Dermis microvascular lymphatic vessel endothelial cell (primary cell): ENCODE measurements at regions not wholly inside any gene's neighbourhood (a gene's known extent, or its start where the extent isn't known, plus 50 kb on each side); places are given as distances from the start of the nearest gene placed in this dataset.

ENCODE experiments used
- DNase-seq, 2 donors: peaks; one replicate each; pipeline versions ENCODE4 v3.0.0 to v3.0.0-alpha.2; 2010; ENCODE audit warnings: low read depth in 2 of 2

DNA sequence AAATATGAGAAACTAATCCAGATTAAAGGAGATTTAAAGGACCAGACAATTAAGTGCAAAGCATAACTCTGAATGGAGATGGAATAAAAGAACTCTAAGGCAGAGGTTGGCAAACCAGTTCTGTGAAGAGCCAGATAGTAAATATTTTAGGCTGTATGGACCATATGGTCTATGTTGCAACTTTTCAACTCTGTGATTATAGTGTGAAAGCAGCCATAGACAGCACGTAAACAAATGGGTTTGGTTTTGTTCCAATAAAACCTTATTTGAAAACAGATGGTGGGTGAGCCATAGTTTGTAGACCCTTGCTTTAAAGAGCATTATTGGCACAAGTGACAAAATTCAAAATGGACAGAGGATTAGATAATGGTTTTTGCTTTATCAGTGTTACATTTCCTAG lies 884.1 kb downstream of the CCSER2 start:
- DNase-seq = no peak

DNA sequence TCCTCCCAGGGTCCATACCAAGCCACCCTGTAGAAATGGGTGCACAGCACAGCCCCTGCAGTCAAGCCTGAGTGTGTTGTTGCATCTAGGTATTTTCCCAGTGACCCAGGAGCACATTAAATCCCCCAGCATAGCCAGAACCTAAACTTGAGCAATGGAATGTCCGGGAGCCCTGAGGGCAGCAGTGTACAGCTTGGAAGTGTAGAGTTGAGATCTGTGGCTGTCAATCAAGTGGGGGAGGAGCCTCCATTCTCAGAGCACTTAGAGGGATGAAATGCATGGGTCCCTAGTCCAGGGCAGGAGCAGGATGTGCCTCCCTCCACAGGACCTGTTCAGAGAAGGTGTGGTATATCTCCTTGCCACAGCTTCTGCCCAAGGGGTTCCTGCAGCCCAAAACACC lies 885.1 kb downstream of the CCSER2 start:
- DNase-seq = no peak

DNA sequence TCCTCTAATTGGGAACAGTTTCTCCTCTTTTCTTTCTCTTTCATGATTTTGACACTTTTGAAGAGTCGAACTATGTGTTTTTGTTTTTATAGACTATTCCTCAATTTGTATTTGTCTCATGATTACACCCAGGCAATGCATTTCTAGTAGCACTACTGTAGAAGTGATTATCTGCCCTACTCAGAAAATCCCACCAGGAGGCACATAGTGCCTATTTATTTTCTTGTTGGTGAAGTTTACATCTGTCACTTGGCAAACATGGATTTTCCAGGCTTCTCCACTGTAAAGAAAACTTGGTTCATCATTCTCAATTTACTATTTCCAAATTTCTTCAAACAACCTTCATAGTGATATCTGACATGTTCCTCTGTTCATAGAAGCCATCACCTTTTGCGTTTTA lies 893.9 kb downstream of the CCSER2 start:
- no peak for DNase-seq

DNA sequence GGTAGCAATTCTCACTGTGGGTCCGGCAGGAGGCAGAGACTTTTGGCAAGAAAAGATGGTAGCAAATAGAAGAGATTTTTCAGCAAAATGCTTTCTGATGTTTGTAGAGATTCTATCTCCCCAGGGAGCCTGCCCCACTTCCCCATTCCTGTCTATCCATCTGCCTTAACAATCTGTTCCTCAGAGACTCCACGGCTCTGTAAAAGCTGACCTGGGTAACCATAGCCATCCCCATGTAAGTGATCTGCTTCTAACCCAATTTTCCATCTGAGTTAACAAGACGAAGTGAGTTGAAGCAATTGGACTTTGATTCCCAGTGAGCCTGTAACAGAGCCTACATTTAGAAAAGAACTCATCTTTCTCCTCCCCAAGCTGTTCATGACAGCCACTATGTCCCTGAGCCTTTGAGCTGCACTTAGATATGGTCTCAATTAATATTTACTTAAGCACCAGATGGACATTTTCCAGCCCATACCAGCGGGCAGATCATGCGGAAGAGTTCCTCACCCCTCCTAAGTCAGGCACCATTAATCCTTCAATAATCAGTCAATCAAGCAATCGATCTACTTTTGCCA lies 896.1 kb downstream of the CCSER2 start:
- no peak for DNase-seq

DNA sequence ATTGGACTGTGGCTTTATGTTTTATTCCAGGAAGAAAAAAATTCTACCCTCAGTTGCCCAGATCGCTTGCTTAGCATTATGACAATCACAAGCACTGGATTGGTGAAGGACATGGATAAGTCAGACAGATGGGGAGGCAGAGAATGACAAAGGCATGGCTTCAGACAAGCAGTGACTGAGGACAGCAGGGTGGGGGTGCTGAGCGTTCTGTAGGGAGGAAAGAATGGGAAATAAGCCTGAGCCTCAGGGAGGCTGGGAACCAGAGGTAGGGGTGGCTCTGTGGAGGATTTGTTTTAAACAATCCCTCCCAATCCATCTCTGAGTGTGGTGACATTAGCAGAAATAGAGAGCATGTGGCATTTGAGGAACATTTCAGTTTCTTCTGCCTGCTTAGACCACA lies 896.9 kb downstream of the CCSER2 start:
- no peak for DNase-seq

DNA sequence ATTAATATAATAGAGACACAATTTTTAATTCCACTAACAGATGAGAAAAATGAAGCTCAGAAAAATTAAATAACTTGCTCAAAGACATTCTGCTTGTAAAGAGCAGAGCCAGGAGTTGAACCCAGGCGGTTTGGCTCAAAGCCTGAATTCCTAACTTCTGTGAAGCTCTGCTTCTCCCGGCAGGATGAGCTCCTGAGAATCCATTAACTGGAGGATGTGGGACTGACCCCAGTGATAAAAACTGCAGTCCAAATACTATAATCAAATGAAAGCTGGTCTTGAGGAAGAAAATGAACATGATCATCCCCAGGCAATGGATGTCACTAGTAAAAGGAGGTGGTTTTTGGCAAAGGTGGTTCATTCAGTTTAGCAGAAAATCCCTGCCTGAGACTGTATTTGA lies 898.2 kb downstream of the CCSER2 start:
- DNase-seq = no peak

DNA sequence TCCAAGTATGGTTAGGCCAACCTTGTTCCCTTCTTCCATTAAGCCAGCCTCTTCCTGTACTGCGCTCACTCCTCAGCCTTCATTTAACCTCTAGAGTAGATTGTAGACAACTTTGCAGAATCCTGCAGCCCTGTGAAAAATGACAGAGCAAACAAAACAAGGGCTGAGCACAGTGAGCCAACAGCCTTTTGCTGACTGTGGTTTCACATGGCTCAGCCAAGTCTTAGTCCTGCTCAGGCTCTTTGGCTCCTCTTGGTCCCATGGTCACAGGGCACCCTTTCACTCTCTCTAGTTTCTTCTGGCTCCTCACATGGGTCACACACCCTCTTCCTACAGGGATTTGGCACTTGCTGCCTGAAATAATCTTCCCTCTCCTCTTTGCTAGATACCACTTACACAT lies 900.3 kb downstream of the CCSER2 start:
- no peak for DNase-seq

DNA sequence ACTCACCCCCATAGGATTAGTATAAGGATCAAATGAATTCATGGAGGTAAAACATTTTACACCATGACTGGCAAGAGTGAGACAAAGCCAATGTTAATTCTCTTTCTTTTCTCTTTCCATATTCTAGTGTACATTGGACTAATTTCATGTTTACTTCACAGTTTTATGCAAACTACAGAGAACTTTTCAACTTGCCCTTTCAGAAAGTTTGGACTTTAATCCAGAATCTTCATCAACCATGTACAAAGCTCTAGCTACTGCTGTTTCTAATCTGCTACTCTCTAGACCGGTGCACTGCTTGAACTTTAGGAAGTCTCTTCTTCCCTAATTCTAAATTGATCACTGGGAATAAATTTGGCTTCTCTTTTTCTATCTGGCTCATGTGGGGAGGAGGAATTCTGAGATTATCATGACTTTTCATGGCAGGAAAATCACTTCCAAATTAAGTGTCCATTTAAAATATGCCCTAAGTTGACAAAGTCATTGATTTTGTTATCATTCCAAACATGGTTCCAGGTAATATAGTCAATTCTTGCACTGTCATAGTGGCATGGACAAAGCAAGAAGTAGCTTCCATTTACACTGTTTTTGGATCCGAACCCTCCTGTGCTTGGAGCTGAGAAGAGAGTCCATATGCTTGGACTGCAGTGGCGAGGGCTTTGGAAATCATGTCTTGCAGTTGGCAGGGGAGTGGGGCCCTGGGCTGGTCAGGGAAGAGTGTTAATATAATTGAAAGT lies 903.3 kb downstream of the CCSER2 start:
- no peak for DNase-seq

DNA sequence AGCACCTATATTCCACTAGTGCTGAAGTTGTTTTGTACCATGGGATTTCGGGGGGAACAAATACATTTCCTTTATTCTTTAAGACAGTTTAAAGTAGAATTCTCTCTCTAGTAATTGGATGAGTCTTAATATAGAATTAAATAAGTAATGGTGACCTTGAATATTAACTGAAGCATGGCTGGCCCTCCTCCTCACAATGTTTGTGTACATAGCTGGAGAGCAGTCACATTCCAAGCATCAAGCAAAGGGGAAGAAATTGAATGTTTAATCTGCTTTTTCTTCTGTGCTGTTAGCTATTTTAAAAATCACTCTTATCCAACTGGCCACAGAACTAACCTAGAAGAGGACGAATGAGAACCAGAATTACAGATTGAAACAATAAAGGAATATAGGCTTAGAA lies 906.9 kb downstream of the CCSER2 start:
- no peak for DNase-seq

DNA sequence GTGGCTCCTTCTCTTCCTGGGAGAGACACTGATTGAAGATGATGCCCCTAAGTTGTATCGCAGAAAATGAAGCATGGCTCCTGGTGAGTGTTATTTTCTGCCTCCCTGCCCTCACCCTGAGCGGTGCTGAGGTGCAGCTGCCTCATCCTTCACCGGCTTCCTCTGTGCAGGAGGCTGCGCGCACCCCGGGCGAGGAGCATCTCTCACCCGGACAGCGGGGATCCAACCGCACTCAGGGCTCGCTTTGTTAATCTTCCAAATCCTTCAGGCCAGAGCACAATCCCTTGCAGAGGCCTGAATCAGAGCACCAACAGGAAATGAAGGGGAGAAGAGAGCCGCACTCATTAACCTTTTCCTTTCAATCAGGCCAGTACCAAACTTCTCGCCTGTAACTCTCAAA lies 910.3 kb downstream of the CCSER2 start:
- DNase-seq = no peak

DNA sequence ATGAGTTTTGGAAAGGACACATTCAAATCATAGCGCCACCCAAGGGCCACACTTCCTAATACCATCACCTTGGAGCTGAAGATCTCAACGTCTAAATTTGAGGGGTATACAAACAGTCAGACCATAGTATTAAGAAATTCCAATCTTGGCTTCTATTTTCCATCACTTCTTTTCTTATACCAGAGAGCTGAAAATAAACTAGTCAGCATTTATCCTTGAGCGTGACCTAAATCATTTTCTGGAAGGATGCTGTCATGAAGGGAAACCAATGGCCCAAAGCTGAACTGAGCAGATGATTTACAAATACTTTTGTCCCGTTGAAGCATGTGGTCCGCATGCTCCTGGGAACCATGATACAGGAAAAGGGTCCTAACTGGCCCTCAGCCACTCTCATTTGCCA lies 921.9 kb downstream of the CCSER2 start:
- no peak for DNase-seq

DNA sequence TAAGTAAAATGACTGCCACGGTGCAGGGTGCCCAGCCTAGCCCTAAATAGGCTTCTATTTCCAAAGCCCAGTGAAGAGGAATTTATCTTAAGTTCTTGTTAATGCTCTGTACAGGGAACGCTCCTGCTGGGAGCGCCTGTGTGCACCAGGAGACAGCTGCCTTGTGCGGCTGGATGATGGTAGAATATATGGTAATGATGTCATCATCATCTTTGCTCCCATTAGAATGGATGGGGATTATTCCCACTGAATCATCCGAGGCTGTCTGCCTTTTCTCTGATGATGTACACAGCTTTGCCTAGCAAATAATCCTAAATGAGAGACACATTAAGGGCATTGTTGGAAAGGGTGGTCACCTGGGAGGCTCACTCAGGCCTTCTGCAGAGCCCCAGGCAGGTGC lies 928.1 kb downstream of the CCSER2 start:
- DNase-seq = no peak

DNA sequence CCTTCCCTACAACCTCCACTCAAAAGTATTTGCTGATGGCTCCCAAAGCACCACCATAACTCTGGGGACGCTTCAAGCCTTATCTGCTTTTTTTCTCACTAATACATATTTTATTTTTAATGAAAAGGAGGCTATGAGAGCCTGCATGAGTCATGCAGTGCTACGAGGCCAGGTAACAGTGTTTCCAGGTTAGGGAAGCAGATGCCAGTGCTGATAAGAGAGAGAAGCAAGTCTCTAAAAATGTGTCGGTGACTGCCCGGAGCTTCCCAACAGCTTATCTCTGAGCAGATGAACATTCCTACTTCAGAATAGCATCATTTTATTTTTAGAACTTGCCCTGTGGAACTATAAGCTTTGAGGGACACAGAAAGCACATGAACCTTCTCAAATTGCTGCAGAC lies 931.5 kb downstream of the CCSER2 start:
- no peak for DNase-seq

DNA sequence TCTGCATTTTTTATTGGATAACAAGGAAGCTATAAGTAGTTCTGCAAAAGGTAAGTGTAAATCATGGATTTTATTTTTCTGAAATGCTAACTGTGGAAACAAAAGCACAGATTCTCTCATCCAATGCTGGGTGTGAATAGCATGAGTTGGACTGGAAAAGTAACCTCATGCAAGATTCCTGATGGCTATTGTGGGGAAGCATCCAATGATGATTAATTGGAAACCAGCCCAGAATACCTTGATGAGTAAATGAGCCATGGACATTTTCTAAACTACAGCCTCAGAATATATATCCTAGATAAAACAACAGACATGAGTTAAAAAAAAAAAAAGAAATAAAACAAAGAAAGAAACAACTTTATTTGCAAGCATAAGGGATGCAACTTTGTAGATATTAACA lies 934.6 kb downstream of the CCSER2 start:
- DNase-seq = no peak

DNA sequence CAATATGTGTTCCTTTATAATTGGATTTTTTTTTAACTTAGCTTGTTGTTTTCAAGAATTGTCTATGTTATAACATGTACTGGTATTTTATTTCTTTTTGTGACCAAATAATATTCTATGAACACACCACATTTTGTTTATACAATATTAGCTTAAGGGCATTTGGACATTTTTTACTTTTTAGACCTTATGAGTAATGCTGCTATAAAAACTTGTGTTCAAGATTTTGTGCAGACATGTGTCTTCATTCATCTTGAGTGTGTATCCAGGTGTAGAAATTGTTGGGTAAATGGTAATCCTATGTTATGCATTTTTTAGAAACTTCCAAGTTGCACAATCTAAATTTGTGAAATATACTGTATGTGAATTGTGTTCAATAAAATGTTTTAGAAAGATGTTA lies 936.7 kb downstream of the CCSER2 start:
- DNase-seq = no peak

DNA sequence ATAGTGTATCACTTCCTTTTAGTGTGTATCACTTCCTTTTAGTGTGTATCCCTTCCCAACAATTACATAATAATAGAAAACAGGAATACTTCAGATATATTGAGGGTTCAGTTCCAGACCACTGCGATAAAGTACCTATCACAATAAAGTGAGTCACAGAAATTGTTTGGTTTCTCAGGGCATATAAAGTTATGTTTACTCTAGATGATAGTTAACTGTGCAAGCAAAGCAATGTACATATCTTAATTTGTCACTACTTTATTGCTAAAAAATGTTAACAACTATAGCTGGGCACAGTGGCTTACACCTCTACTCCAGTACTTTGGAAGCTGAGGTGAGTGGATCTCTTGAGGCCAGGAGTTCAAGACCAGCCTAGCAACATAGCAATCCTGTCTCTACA lies 938.4 kb downstream of the CCSER2 start:
- DNase-seq = no peak

DNA sequence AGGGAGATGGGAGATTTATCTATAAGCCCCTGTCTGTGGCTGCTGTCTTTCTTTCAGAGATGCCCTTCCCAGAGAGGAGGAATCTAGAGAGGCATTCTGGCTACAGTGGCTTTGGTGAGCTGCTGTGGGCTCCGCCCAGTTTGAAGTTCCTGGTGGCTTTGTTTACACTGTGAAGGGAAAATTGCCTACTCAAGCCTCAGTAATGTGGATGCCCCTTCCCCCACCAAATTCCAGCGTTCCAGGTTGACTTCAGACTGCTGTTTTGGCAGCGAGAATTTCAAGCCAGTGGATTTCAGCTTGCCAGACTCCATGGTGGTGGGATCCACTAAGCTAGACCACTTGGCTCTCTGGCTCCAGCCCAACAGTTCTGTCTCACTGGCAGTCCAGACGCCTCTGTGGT lies 951.6 kb downstream of the CCSER2 start:
- no peak for DNase-seq

DNA sequence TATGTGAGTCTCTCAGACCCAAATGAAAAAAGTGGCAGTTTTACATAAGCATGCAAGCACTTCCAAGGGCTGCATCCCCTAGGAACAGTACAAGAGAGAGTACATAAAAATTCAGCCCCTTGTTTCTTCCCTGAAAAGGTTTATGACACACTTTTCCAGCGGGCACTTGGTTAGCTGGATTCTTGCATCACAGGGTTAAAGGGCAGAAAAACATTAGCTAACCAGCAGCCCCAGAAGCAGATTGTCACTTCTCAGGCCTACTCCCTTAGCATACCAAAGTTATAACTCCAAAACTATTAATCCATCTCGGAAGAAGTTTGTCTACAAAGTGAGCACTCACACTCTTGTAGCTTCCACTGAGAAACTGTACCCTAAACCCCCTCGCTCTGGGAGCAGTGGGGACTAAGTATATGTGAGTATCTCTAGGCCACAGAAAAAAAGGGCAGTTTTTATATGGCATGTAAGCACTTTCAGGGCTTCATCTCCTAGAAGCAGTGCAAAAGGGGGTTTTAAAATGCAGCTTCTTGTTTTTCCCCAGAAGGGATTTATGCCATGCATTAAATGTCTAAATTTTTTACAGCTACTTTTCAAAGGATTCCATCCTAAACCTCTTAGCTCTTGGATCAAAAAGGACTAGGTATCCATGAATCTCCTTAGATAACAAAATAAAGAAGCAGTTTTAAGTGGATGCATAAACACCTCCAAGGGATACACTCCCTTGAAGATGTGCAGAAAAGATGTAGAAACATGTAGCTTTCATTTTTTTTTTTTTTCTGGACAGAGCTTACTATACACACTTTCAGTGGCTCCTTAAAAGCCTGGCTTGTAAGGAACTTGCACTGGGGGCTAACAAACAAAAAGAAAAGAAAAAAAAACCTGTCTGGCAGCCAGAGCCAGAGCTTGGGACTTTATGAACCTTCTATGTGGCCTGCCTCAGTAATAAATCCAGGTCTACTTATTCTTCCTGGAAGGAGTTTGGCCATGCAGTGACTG lies 956.7 kb downstream of the CCSER2 start:
- no peak for DNase-seq

DNA sequence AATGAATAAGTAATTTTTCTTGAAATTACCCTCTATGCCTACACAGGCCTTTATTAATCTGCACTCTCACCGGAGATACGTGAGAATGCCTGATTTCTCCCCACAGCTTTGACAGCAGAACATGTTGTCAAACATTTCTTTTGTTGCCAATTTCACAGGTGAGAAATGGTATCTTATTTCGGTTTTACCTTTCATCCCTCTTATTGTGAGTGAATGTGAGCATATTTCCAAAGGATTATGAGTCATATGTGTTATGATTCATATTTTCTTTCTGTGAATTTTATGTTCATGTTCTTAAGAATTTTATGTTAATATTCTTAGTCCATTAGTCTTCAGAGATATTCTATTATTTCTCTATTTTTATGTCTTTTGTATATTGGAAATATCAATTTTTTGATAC lies 965.1 kb downstream of the CCSER2 start:
- DNase-seq = no peak

DNA sequence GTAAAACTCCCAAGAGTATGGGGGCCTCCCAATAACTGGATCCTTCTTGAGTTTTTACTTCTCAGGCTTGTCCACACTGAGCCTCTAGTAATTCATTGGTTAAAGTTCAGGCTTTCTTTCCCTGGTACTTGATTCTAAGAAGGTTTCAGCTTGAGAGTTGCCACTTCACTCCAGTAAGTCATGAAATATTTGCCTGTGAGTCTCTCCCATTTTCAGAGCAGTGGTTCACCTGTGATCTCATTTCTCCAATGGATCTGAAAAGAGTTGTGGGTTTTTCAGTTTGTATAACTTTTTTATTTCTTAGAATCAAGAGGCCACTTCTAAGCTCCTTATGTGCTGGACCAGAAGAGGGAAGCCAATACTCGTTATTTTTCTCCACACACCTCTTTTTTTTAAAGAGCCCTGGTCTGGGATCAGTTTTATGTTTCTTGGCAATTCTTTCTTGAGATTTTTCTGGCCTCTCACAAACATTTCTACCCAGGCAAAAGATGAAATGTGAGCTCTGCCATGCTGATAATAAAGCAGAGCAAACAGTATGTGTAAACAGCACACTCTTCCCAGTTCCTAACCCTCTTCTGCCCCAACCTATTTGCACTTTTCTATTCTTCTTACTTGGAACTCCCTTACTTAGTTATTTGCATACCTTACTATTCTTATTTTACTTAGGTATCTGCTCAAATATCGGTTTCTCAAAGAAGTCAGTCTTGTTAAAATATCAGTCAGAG lies 983.4 kb downstream of the CCSER2 start:
- no peak for DNase-seq

DNA sequence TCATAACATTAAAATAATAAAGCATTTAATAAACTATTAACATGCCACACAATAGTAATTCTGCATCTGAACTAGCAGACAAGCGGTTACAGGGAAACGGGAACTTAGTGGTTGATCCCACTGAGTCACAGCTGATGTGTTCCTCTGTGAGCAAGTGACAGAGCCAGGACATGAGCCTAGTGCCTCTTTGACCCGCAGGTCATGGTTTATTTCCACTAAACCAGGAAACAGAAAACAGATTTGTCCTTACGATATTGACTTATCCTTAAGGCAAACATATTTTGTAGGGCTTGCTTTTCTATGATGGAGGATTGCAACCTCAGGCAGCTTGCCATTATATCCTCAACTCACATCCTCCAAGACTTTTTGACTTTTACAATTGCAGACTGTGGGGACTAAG lies 987.3 kb downstream of the CCSER2 start:
- DNase-seq = no peak

DNA sequence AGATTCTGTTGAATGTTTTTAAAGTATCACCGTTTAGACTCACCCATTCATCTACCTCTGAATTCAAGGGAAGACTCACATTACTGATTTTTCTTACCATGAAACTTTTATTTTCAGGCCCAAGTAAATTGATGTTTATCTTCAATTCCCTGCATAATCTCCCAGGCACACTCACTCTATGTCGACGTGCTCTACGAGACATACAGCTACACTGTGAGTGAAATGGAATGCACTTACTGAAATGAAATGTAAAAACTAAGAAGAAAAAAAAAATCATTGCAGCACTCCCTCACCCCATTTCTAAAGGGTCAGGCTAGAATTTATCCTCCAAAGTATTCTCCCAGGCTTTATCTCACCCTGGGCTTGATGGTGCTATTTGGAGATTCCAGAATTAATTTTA lies 987.9 kb downstream of the CCSER2 start:
- DNase-seq = no peak
